GM23338 (cell line): ENCODE measurements at regions not wholly inside any gene's neighbourhood (a gene's known extent, or its start where the extent isn't known, plus 50 kb on each side); places are given as distances from the start of the nearest gene placed in this dataset.

Source experiments
- ATAC-seq: fragments of 200-7000 bp; cut with Tn5 transposase; 3 replicates; pipeline ENCODE4 v1.9.1; 2020
- DNase-seq: peaks from one replicate; pipeline ENCODE4 v3.0.0-alpha.2; 2015; ENCODE audit warnings: low spot score
- H2AFZ ChIP-seq: fragments of 200-600 bp; sonication (generic); 2 replicates; pipeline ENCODE4 v1.8.0; 2016; ENCODE audit warnings: antibody characterized with exemption, mild to moderate bottlenecking, moderate library complexity
- H3F3A ChIP-seq: fragments of 200-600 bp; sonication (generic); replicated peaks from 2 replicates; pipeline ENCODE4 v1.8.0; 2017; ENCODE audit warnings: antibody characterized with exemption, mixed run types, low read depth
- H3K27ac ChIP-seq: fragments of 200-600 bp; sonication (generic); 2 replicates; pipeline ENCODE4 v1.6.1; 2016; ENCODE audit warnings: low read depth
- H3K27me3 ChIP-seq: fragments of 200-600 bp; sonication (generic); 2 replicates; pipeline ENCODE4 v1.8.0; 2016; ENCODE audit warnings: mild to moderate bottlenecking, mixed run types, moderate library complexity; ENCODE audit not compliant: insufficient read depth
- H3K36me3 ChIP-seq: fragments of 200-600 bp; sonication (generic); 2 replicates; pipeline ENCODE4 v1.8.0; 2016; ENCODE audit warnings: mild to moderate bottlenecking; ENCODE audit not compliant: insufficient read depth
- H3K4me1 ChIP-seq: fragments of 200-600 bp; sonication (generic); 2 replicates; pipeline ENCODE4 v1.8.0; 2016; ENCODE audit warnings: mild to moderate bottlenecking, moderate library complexity; ENCODE audit not compliant: insufficient read depth
- H3K4me2 ChIP-seq: fragments of 200-600 bp; sonication (generic); 2 replicates; pipeline ENCODE4 v1.7.1; 2017; ENCODE audit warnings: mixed run types
- H3K4me3 ChIP-seq: fragments of 200-600 bp; sonication (generic); 2 replicates; pipeline ENCODE4 v1.6.1; 2016; ENCODE audit warnings: mixed run types
- H3K79me2 ChIP-seq: fragments of 200-600 bp; sonication (generic); replicated peaks from 2 replicates; pipeline ENCODE4 v1.8.0; 2017; ENCODE audit warnings: mild to moderate bottlenecking; ENCODE audit not compliant: insufficient read depth
- H3K9me2 ChIP-seq: fragments of 200-600 bp; sonication (generic); 2 replicates; pipeline ENCODE4 v1.8.0; 2017; ENCODE audit not compliant: insufficient read depth
- H4K20me1 ChIP-seq: fragments of 200-600 bp; sonication (generic); replicated peaks from 2 replicates; pipeline ENCODE4 v1.8.0; 2017; ENCODE audit warnings: mild to moderate bottlenecking; ENCODE audit not compliant: insufficient read depth
- H3K27ac Mint-ChIP-seq: 2 replicates; pipeline ENCODE4 v1.8.0; 2020; ENCODE audit warnings: inconsistent platforms, mild to moderate bottlenecking, moderate library complexity, mixed read lengths
- H3K27me3 Mint-ChIP-seq: 3 replicates; pipeline ENCODE4 v1.8.0; 2022; ENCODE audit warnings: low read depth, mild to moderate bottlenecking, moderate library complexity, mixed read lengths, inconsistent platforms; ENCODE audit not compliant: insufficient read depth, poor library complexity
- H3K36me3 Mint-ChIP-seq: 3 replicates; pipeline ENCODE4 v1.8.0; 2021; ENCODE audit warnings: low read depth, mild to moderate bottlenecking, inconsistent platforms, moderate library complexity, mixed read lengths
- H3K4me1 Mint-ChIP-seq: 3 replicates; pipeline ENCODE4 v1.8.0; 2020; ENCODE audit warnings: mild to moderate bottlenecking, inconsistent platforms, mixed read lengths
- H3K4me3 Mint-ChIP-seq: 3 replicates; pipeline ENCODE4 v1.8.0; 2021; ENCODE audit warnings: moderate library complexity, mild to moderate bottlenecking, inconsistent platforms, mixed read lengths
- H3K9me3 Mint-ChIP-seq: 3 replicates; pipeline ENCODE4 v1.8.0; 2020; ENCODE audit warnings: moderate library complexity, mild to moderate bottlenecking, inconsistent platforms, mixed read lengths
- EZH2 ChIP-seq: fragments of 200-600 bp; sonication (generic); IDR thresholded peaks from one replicate; pipeline ENCODE4 v1.8.0; 2017; ENCODE audit warnings: antibody characterized with exemption, mild to moderate bottlenecking, low read depth; ENCODE audit not compliant: unreplicated experiment
- EZH2phosphoT487 ChIP-seq: fragments of 200-600 bp; sonication (generic); IDR thresholded peaks from one replicate; pipeline ENCODE4 v1.8.1; 2018; ENCODE audit warnings: antibody characterized with exemption; ENCODE audit not compliant: unreplicated experiment
- POLR2AphosphoS5 ChIP-seq: IDR thresholded peaks from 2 replicates; pipeline ENCODE4 v1.6.1; 2016; ENCODE audit warnings: antibody characterized with exemption, low read depth
- STAT1 ChIP-seq: IDR thresholded peaks from one replicate; pipeline ENCODE4 v1.6.1; 2016; ENCODE audit warnings: antibody characterized with exemption; ENCODE audit not compliant: unreplicated experiment
- TF ChIP-seq, protein P1 (sequence below): IDR thresholded peaks from 2 replicates; pipeline ENCODE4 v1.6.1; 2016; ENCODE audit warnings: antibody characterized with exemption
- TF ChIP-seq, protein P2 (sequence below): IDR thresholded peaks from one replicate; pipeline ENCODE4 v1.6.1; 2018; ENCODE audit warnings: antibody characterized with exemption; ENCODE audit not compliant: unreplicated experiment
- TF ChIP-seq, protein P3 (sequence below), 2 experiments: fragments of 200-600 bp in 1 of 2; sonication (generic) in 1 of 2; conservative IDR thresholded peaks; 2 replicates each; pipeline versions ENCODE4 v1.5.1 to v1.6.1; 2016 to 2017; ENCODE audit warnings: antibody characterized with exemption in 2 of 2, low read depth in 2 of 2, mild to moderate bottlenecking in 2 of 2, moderate library complexity in 1 of 2
- TF ChIP-seq, protein P4 (sequence below): fragments of 250-450 bp; sonication (Bioruptor Pico); IDR thresholded peaks from 2 replicates; pipeline ENCODE4 v1.5.0; 2020; ENCODE audit warnings: mild to moderate bottlenecking, moderate library complexity

DNA sequence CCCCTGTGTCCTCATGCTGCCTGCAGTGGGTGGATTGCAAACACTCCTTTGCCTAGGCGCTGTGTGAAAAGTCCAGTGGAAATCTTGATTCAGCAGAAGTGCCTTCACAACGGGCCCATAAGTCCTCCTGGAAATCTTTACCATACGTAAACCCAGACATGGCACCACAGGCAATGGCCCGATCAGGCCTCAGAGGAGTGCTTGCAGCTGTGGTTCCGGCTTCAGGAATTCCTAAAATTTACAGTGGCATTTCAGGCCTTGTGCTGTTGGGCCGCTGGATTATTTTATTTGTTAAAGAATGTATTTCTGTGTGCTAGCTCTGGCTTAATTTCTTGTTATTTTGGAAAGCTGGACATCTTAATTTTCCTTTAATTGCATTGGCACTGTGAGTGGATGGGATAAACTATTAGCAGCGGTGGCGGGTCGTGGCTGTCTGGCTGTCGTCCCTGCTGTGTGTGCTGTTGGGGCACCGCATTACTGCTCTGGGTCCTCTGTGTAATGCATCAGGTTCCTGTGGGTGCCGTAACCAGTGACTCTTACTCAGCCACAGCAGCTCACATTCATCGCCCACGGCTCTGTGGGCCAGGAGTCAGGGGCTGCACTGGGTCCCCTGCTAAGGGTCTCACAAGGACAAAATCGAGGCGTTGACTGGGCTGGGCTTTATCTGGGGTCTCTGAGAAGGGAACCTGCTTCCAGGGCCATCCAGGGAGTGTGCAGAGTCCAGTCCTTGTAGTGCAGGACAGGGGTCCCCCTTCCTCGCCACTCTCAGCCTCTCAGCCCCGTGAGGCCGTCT is 73.1 kb downstream of the RTP5 start:
- ATAC-seq (no peak), DNase-seq (no peak)
- peaks cover 6% of the 10 kb centered on the region; the same call in 1 of the 2 replicates for H3K4me1 ChIP-seq
- no peaks in the 10 kb centered on the region for H3F3A ChIP-seq
- peaks cover 6% of the 10 kb centered on the region; the same call in 1 of the 2 replicates for H3K27me3 ChIP-seq
- H3K36me3 Mint-ChIP-seq = peaks cover 5% of the 10 kb centered on the region
- H3K79me2 ChIP-seq = no peaks in the 10 kb centered on the region
- H3K4me2 ChIP-seq = no peak overlapping the region
- H3K4me3 ChIP-seq = no peak overlapping the region
- H3K9me3 Mint-ChIP-seq = peaks cover 15% of the 10 kb centered on the region; the same call in 2 of the 3 replicates
- peaks cover 17% of the 10 kb centered on the region for H3K27me3 Mint-ChIP-seq
- peaks cover 23% of the 10 kb centered on the region for H3K4me1 Mint-ChIP-seq
- no peaks in the 10 kb centered on the region for H3K36me3 ChIP-seq
- TF ChIP-seq EZH2 = no peak
- TF ChIP-seq, protein P1, sequence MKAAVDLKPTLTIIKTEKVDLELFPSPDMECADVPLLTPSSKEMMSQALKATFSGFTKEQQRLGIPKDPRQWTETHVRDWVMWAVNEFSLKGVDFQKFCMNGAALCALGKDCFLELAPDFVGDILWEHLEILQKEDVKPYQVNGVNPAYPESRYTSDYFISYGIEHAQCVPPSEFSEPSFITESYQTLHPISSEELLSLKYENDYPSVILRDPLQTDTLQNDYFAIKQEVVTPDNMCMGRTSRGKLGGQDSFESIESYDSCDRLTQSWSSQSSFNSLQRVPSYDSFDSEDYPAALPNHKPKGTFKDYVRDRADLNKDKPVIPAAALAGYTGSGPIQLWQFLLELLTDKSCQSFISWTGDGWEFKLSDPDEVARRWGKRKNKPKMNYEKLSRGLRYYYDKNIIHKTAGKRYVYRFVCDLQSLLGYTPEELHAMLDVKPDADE = no peak
- TF ChIP-seq, protein P2, sequence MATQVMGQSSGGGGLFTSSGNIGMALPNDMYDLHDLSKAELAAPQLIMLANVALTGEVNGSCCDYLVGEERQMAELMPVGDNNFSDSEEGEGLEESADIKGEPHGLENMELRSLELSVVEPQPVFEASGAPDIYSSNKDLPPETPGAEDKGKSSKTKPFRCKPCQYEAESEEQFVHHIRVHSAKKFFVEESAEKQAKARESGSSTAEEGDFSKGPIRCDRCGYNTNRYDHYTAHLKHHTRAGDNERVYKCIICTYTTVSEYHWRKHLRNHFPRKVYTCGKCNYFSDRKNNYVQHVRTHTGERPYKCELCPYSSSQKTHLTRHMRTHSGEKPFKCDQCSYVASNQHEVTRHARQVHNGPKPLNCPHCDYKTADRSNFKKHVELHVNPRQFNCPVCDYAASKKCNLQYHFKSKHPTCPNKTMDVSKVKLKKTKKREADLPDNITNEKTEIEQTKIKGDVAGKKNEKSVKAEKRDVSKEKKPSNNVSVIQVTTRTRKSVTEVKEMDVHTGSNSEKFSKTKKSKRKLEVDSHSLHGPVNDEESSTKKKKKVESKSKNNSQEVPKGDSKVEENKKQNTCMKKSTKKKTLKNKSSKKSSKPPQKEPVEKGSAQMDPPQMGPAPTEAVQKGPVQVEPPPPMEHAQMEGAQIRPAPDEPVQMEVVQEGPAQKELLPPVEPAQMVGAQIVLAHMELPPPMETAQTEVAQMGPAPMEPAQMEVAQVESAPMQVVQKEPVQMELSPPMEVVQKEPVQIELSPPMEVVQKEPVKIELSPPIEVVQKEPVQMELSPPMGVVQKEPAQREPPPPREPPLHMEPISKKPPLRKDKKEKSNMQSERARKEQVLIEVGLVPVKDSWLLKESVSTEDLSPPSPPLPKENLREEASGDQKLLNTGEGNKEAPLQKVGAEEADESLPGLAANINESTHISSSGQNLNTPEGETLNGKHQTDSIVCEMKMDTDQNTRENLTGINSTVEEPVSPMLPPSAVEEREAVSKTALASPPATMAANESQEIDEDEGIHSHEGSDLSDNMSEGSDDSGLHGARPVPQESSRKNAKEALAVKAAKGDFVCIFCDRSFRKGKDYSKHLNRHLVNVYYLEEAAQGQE = no peak
- no peak for TF ChIP-seq POLR2AphosphoS5
- no peak for TF ChIP-seq EZH2phosphoT487
- TF ChIP-seq, protein P3, sequence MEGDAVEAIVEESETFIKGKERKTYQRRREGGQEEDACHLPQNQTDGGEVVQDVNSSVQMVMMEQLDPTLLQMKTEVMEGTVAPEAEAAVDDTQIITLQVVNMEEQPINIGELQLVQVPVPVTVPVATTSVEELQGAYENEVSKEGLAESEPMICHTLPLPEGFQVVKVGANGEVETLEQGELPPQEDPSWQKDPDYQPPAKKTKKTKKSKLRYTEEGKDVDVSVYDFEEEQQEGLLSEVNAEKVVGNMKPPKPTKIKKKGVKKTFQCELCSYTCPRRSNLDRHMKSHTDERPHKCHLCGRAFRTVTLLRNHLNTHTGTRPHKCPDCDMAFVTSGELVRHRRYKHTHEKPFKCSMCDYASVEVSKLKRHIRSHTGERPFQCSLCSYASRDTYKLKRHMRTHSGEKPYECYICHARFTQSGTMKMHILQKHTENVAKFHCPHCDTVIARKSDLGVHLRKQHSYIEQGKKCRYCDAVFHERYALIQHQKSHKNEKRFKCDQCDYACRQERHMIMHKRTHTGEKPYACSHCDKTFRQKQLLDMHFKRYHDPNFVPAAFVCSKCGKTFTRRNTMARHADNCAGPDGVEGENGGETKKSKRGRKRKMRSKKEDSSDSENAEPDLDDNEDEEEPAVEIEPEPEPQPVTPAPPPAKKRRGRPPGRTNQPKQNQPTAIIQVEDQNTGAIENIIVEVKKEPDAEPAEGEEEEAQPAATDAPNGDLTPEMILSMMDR (conservative IDR thresholded peaks at IDR 0.05; ENCODE audit: low read depth in 2 of 2) = no peak
- TF ChIP-seq, protein P4, sequence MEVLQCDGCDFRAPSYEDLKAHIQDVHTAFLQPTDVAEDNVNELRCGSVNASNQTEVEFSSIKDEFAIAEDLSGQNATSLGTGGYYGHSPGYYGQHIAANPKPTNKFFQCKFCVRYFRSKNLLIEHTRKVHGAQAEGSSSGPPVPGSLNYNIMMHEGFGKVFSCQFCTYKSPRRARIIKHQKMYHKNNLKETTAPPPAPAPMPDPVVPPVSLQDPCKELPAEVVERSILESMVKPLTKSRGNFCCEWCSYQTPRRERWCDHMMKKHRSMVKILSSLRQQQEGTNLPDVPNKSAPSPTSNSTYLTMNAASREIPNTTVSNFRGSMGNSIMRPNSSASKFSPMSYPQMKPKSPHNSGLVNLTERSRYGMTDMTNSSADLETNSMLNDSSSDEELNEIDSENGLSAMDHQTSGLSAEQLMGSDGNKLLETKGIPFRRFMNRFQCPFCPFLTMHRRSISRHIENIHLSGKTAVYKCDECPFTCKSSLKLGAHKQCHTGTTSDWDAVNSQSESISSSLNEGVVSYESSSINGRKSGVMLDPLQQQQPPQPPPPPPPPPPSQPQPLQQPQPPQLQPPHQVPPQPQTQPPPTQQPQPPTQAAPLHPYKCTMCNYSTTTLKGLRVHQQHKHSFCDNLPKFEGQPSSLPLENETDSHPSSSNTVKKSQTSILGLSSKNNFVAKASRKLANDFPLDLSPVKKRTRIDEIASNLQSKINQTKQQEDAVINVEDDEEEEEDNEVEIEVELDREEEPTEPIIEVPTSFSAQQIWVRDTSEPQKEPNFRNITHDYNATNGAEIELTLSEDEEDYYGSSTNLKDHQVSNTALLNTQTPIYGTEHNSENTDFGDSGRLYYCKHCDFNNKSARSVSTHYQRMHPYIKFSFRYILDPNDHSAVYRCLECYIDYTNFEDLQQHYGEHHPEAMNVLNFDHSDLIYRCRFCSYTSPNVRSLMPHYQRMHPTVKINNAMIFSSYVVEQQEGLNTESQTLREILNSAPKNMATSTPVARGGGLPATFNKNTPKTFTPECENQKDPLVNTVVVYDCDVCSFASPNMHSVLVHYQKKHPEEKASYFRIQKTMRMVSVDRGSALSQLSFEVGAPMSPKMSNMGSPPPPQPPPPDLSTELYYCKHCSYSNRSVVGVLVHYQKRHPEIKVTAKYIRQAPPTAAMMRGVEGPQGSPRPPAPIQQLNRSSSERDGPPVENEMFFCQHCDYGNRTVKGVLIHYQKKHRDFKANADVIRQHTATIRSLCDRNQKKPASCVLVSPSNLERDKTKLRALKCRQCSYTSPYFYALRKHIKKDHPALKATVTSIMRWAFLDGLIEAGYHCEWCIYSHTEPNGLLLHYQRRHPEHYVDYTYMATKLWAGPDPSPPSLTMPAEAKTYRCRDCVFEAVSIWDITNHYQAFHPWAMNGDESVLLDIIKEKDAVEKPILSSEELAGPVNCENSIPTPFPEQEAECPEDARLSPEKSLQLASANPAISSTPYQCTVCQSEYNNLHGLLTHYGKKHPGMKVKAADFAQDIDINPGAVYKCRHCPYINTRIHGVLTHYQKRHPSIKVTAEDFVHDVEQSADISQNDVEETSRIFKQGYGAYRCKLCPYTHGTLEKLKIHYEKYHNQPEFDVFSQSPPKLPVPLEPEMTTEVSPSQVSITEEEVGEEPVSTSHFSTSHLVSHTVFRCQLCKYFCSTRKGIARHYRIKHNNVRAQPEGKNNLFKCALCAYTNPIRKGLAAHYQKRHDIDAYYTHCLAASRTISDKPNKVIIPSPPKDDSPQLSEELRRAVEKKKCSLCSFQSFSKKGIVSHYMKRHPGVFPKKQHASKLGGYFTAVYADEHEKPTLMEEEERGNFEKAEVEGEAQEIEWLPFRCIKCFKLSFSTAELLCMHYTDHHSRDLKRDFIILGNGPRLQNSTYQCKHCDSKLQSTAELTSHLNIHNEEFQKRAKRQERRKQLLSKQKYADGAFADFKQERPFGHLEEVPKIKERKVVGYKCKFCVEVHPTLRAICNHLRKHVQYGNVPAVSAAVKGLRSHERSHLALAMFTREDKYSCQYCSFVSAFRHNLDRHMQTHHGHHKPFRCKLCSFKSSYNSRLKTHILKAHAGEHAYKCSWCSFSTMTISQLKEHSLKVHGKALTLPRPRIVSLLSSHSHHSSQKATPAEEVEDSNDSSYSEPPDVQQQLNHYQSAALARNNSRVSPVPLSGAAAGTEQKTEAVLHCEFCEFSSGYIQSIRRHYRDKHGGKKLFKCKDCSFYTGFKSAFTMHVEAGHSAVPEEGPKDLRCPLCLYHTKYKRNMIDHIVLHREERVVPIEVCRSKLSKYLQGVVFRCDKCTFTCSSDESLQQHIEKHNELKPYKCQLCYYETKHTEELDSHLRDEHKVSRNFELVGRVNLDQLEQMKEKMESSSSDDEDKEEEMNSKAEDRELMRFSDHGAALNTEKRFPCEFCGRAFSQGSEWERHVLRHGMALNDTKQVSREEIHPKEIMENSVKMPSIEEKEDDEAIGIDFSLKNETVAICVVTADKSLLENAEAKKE = no peak
- no peak for TF ChIP-seq STAT1
- no peak overlapping the region for H3K4me3 Mint-ChIP-seq
- peaks cover 5% of the 10 kb centered on the region; the same call in 1 of the 2 replicates for H3K9me2 ChIP-seq
- no peaks in the 10 kb centered on the region for H4K20me1 ChIP-seq
- no peak overlapping the region for H3K27ac Mint-ChIP-seq
- H3K27ac ChIP-seq = no peak overlapping the region
- no peak overlapping the region for H2AFZ ChIP-seq
